Peyer's patch (tissue), 4 donors: ENCODE measurements at regions not wholly inside any gene's neighbourhood (a gene's known extent, or its start where the extent isn't known, plus 50 kb on each side); places are given as distances from the start of the nearest gene placed in this dataset.

Experiments used
- DNase-seq, 3 donors: peaks; one replicate each; pipeline ENCODE4 v3.0.0-alpha.2; 2017 to 2019
- H3K27ac ChIP-seq, 4 donors: fragments of 200-600 bp; sonication (generic); one replicate each; pipeline ENCODE4 v1.5.1; 2016 to 2019
- H3K27me3 ChIP-seq, 2 donors: fragments of 200-600 bp; sonication (generic); one replicate each; pipeline ENCODE4 v1.5.1; 2019
- H3K36me3 ChIP-seq, 3 donors: fragments of 200-600 bp; sonication (generic); one replicate each; pipeline ENCODE4 v1.5.1; 2016 to 2019
- H3K4me1 ChIP-seq, 4 donors: fragments of 200-600 bp; sonication (generic); one replicate each; pipeline ENCODE4 v1.5.1; 2016 to 2019
- H3K4me3 ChIP-seq, 4 donors: fragments of 200-600 bp; sonication (generic); 1 replicate in 3 of 4; 2 replicates in 1 of 4; pipeline ENCODE4 v1.5.1; 2016 to 2019; ENCODE audit warnings: mild to moderate bottlenecking in 1 of 4
- H3K9me3 ChIP-seq, 4 donors: fragments of 200-600 bp; sonication (generic); one replicate each; pipeline ENCODE4 v1.5.1; 2016 to 2019; ENCODE audit warnings: mild to moderate bottlenecking in 1 of 4
- POLR2A ChIP-seq, 2 donors: fragments of 450-650 bp; IDR thresholded peaks; one replicate each; pipeline ENCODE4 v1.5.1; 2017; ENCODE audit warnings: antibody characterized with exemption in 2 of 2, mild to moderate bottlenecking in 2 of 2, moderate library complexity in 2 of 2
- TF ChIP-seq, protein P1 (sequence below), 6 experiments: fragments of 450-650 bp in 4 of 6; fragments of 200-600 bp in 2 of 6; sonication (generic) in 1 of 6; IDR thresholded peaks; one replicate each; pipeline ENCODE4 v1.5.1; 2017 to 2019; ENCODE audit warnings: antibody characterized with exemption in 6 of 6, mild to moderate bottlenecking in 3 of 6, moderate library complexity in 1 of 6

GRCh38 chr2:220101980-220102379, 474.6 kb downstream of the SLC4A3 start:
- H3K27me3 ChIP-seq = no peaks in the 10 kb centered on the region
- no peak overlapping the region for H3K27ac ChIP-seq
- no peak overlapping the region for H3K4me3 ChIP-seq
- TF ChIP-seq POLR2A (IDR thresholded peaks at IDR 0.05) = no peak
- TF ChIP-seq, protein P1, sequence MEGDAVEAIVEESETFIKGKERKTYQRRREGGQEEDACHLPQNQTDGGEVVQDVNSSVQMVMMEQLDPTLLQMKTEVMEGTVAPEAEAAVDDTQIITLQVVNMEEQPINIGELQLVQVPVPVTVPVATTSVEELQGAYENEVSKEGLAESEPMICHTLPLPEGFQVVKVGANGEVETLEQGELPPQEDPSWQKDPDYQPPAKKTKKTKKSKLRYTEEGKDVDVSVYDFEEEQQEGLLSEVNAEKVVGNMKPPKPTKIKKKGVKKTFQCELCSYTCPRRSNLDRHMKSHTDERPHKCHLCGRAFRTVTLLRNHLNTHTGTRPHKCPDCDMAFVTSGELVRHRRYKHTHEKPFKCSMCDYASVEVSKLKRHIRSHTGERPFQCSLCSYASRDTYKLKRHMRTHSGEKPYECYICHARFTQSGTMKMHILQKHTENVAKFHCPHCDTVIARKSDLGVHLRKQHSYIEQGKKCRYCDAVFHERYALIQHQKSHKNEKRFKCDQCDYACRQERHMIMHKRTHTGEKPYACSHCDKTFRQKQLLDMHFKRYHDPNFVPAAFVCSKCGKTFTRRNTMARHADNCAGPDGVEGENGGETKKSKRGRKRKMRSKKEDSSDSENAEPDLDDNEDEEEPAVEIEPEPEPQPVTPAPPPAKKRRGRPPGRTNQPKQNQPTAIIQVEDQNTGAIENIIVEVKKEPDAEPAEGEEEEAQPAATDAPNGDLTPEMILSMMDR (IDR thresholded peaks at IDR 0.05) = no peak
- no peak for DNase-seq
- no peaks in the 10 kb centered on the region for H3K4me1 ChIP-seq
- H3K9me3 ChIP-seq = no peaks in the 10 kb centered on the region
- no peaks in the 10 kb centered on the region for H3K36me3 ChIP-seq

DNA sequence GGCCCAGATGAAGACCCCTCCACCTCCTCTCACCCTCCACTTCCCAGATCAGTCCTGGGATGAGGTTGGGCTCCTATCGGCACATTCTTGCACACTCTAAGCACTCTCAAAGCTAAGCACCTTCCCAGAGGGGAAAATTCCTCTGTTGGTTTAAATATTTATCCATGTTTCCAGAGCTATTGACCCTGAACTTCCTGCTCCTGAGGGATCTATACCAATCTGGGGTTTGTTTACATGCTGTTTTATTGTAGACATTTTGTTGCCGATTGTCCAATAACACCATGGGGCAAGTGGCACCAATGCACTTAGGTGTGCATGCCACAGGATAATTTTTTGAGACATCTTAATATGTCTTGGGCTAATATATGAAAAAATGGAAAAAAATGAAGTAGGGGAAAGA, 476.2 kb downstream of the SLC4A3 start:
- H3K27me3 ChIP-seq = no peaks in the 10 kb centered on the region
- no peaks in the 10 kb centered on the region for H3K36me3 ChIP-seq
- H3K9me3 ChIP-seq = no peaks in the 10 kb centered on the region
- TF ChIP-seq, protein P1 (IDR thresholded peaks at IDR 0.05) = no peak
- TF ChIP-seq POLR2A (IDR thresholded peaks at IDR 0.05) = no peak
- DNase-seq = no peak
- H3K27ac ChIP-seq = no peak overlapping the region
- H3K4me3 ChIP-seq = no peak overlapping the region
- no peaks in the 10 kb centered on the region for H3K4me1 ChIP-seq

DNA sequence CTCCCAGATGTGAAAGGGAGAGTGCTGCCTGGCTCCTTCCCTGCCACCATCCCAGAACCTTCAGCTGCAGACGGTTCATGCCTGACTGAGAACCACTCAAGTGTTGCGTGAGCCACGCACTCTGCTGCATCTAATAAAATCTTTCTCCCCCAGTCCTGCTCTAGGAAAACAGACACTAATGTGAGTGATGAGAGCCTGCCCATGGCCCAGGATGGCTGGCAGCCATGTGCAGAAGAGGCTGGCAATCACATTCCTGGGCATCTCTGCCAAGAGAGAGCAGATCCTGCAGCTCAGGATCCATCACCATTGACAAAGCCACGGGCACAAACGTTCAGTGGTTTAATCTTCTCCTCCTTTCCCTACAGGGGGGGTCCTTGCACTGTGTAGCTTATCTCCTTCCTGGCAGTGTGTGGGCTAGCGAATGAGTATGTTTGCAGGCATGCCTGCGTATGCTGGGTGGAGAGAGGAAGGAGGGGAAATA, 477.5 kb downstream of the SLC4A3 start:
- no peaks in the 10 kb centered on the region for H3K27me3 ChIP-seq
- H3K4me3 ChIP-seq = no peak overlapping the region
- no peaks in the 10 kb centered on the region for H3K4me1 ChIP-seq
- H3K36me3 ChIP-seq = no peaks in the 10 kb centered on the region
- TF ChIP-seq POLR2A (IDR thresholded peaks at IDR 0.05) = no peak
- TF ChIP-seq, protein P1 (IDR thresholded peaks at IDR 0.05) = no peak
- H3K9me3 ChIP-seq = no peaks in the 10 kb centered on the region
- DNase-seq = no peak
- no peak overlapping the region for H3K27ac ChIP-seq

DNA sequence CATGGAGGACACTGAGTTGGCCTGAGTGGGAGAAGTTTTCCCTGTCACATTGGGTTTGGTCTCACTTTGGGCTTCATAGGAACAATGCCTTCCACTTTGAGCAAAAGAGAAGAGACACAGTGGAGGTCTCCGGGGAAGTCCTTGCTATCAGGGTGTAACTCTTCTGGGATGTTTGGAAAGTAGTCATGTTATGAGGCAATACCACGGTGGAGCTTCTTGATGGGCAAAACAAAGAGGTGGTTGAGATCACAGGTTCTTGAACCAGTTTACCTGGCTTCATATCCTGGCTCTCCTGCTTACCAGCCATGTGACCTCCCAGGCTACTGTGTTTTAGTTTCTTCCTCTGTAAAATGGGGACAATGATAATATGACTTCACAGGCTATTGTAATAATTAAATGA, 478.6 kb downstream of the SLC4A3 start:
- Histone ChIP-seq H3K4me3 (no peak overlapping the region), H3K36me3 (no peaks in the 10 kb centered on the region), H3K9me3 (no peaks in the 10 kb centered on the region), H3K27me3 (no peaks in the 10 kb centered on the region), H3K4me1 (no peaks in the 10 kb centered on the region), H3K27ac (no peak overlapping the region)
- no peak for DNase-seq
- TF ChIP-seq POLR2A (IDR thresholded peaks at IDR 0.05) = no peak
- TF ChIP-seq, protein P1 (IDR thresholded peaks at IDR 0.05) = no peak

- Histone ChIP-seq H3K4me1 (no peaks in the 10 kb centered on the region), H3K36me3 (no peaks in the 10 kb centered on the region), H3K9me3 (no peaks in the 10 kb centered on the region), H3K4me3 (no peak overlapping the region), H3K27ac (no peak overlapping the region), H3K27me3 (no peaks in the 10 kb centered on the region)
- TF ChIP-seq POLR2A (IDR thresholded peaks at IDR 0.05) = no peak
- TF ChIP-seq, protein P1 (IDR thresholded peaks at IDR 0.05) = no peak
- no peak for DNase-seq
Observed at GRCh38 chr2:220107380-220107791, 480.0 kb downstream of the SLC4A3 start.

- Histone ChIP-seq H3K4me1 (no peaks in the 10 kb centered on the region), H3K36me3 (no peaks in the 10 kb centered on the region), H3K27ac (no peak overlapping the region), H3K9me3 (no peaks in the 10 kb centered on the region), H3K4me3 (no peak overlapping the region), H3K27me3 (no peaks in the 10 kb centered on the region)
- no peak for DNase-seq
- TF ChIP-seq POLR2A (IDR thresholded peaks at IDR 0.05) = no peak
- TF ChIP-seq, protein P1 (IDR thresholded peaks at IDR 0.05) = no peak
Observed at GRCh38 chr2:220114443-220114842, 487.0 kb downstream of the SLC4A3 start.
